ENCODE measurements at regions not wholly inside any gene's neighbourhood (a gene's known extent, or its start where the extent isn't known, plus 50 kb on each side); places are given as distances from the start of the nearest gene placed in this dataset.

DNA sequence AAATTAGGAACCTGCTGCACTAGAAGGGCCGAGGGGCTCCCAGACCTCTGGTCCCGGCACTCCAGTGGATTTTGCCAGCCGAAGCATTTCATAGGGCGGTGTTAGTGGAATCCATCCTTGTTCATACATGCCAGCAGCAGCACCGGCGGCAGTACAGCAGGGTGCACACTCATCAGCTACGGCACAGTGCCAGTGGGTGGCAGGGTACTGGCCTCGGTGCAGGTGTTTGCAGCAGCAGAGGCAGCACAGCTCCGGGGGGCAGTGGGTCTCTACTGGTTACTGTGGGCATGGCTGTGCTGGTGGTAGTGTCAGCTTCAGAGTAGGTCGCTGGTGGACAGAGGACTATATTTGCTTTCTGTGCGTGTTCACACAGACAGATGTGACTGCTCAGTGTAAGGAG, 985.7 kb downstream of the CDH8 start:
- TF ChIP-seq CTCF (IDR thresholded peaks at IDR 0.05): no peak
- no peak for TF ChIP-seq POLR2A (IDR thresholded peaks at IDR 0.05; ENCODE audit: low read depth)
